Skeletal muscle satellite cell (primary cell): ENCODE measurements at regions not wholly inside any gene's neighbourhood (a gene's known extent, or its start where the extent isn't known, plus 50 kb on each side); places are given as distances from the start of the nearest gene placed in this dataset.

Source experiments
- H3K27me3 ChIP-seq: 2 replicates; pipeline ENCODE4 v1.7.0; 2013; ENCODE audit warnings: low read length; ENCODE audit not compliant: control insufficient read depth, insufficient read depth
- H3K36me3 ChIP-seq: 2 replicates; pipeline ENCODE4 v1.7.0; 2013; ENCODE audit warnings: mild to moderate bottlenecking, control low read depth, low read length; ENCODE audit not compliant: insufficient read depth
- H3K4me1 ChIP-seq: 2 replicates; pipeline ENCODE4 v1.7.0; 2013; ENCODE audit warnings: low read length; ENCODE audit not compliant: control insufficient read depth, insufficient read depth
- H3K4me2 ChIP-seq: 2 replicates; pipeline ENCODE4 v1.7.0; 2013; ENCODE audit warnings: mild to moderate bottlenecking, low read length
- H3K4me3 ChIP-seq: 2 replicates; pipeline ENCODE4 v1.7.0; 2013; ENCODE audit warnings: low read length
- H3K9ac ChIP-seq: 2 replicates; pipeline ENCODE4 v1.7.0; 2013; ENCODE audit warnings: mild to moderate bottlenecking, low read depth, low read length, moderate library complexity
- H3K9me3 ChIP-seq: replicated peaks from 2 replicates; pipeline ENCODE4 v1.7.0; 2013; ENCODE audit warnings: mild to moderate bottlenecking, control low read depth, low read length

DNA sequence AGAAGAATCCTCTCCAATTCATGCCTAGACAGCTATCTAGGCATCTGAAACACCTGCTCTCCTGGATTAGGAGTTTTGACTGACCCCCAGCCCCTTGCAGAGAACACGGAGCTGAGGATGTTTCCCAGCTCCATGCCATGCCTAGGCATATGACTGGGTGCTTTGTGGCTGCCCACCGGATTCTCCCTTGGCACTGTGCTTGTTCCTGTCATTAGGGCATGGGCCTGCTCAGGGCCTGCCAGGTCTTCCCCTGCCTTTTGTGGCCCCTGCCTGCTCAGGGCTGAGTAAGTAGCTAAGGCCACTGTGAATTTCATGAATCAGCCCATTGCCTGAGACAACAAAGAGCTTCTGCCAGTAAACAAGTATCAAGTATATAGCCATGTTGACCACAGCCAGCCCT lies 867.4 kb downstream of the TECRL start:
- Histone ChIP-seq H3K9ac (no peak overlapping the region), H3K4me3 (no peak overlapping the region), H3K27me3 (no peaks in the 10 kb centered on the region), H3K9me3 (no peaks in the 10 kb centered on the region), H3K4me2 (no peak overlapping the region), H3K36me3 (no peaks in the 10 kb centered on the region), H3K4me1 (no peaks in the 10 kb centered on the region)

GRCh38 chr4:63529581-63530337 lies 879.5 kb downstream of the TECRL start:
- no peak overlapping the region for H3K4me2 ChIP-seq

GRCh38 chr4:63528256-63528991 lies 880.8 kb downstream of the TECRL start:
- Histone ChIP-seq H3K4me2 (no peak overlapping the region), H3K9ac (no peak overlapping the region), H3K4me3 (no peak overlapping the region), H3K4me1 (no peaks in the 10 kb centered on the region), H3K36me3 (no peaks in the 10 kb centered on the region), H3K27me3 (no peaks in the 10 kb centered on the region), H3K9me3 (no peaks in the 10 kb centered on the region)

More at GRCh38 chr4:63529581-63530337, 879.5 kb downstream of the TECRL start:
- Histone ChIP-seq H3K4me3 (no peak overlapping the region), H3K36me3 (no peaks in the 10 kb centered on the region), H3K4me1 (no peaks in the 10 kb centered on the region), H3K9me3 (no peaks in the 10 kb centered on the region), H3K27me3 (no peaks in the 10 kb centered on the region), H3K9ac (no peak overlapping the region)

DNA sequence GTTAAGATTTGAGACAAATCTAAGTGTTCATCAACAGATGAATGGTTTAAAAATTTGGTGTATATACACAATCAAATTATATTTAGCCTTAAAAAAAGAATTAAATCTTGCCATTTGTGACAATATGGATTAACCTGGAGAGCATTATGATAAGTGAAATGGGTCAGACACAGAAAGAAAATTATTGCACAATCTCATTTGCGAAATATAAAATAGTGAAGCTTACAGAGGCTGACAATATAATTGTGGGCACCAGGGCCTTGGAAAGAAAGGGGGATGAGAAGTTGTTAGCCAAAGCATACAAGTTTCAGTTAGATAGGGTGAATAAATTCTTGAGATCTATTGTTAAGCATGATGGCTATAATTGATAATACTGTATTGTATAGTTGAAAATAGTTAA lies 883.0 kb downstream of the TECRL start:
- Histone ChIP-seq H3K4me2 (no peak overlapping the region), H3K9ac (no peak overlapping the region), H3K27me3 (no peaks in the 10 kb centered on the region), H3K36me3 (no peaks in the 10 kb centered on the region), H3K4me3 (no peak overlapping the region), H3K9me3 (no peaks in the 10 kb centered on the region), H3K4me1 (no peaks in the 10 kb centered on the region)

DNA sequence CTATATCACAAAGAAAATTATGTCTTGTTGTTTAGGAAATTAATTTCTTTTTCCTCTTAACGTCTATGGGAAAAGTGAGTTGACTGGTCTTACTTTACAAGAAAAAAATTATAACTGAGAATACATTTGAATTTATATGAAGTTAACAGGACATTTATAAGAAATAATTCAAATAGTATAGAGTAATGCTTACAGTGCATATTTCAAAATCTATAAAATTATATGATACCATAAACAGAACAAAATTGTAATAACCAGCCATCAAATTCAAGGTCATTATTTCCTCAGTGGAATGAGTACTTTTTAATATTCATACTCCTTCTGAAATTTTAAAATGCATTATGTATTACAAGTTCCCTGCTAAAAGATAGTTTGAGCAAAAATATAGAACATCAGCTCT lies 884.5 kb downstream of the TECRL start:
- H3K4me1 ChIP-seq: no peaks in the 10 kb centered on the region
- H3K4me2 ChIP-seq: no peak overlapping the region
- H3K9ac ChIP-seq: no peak overlapping the region
- H3K27me3 ChIP-seq: no peaks in the 10 kb centered on the region
- no peaks in the 10 kb centered on the region for H3K9me3 ChIP-seq
- H3K36me3 ChIP-seq: no peaks in the 10 kb centered on the region
- H3K4me3 ChIP-seq: no peak overlapping the region

- H3K36me3 ChIP-seq: no peaks in the 10 kb centered on the region
- no peak overlapping the region for H3K4me2 ChIP-seq
- H3K27me3 ChIP-seq: no peaks in the 10 kb centered on the region
- no peak overlapping the region for H3K9ac ChIP-seq
- no peaks in the 10 kb centered on the region for H3K4me1 ChIP-seq
- H3K4me3 ChIP-seq: no peak overlapping the region
- peaks cover 8% of the 10 kb centered on the region for H3K9me3 ChIP-seq
These were observed 903.4 kb downstream of the TECRL start for GRCh38 chr4:63505714-63506460.

DNA sequence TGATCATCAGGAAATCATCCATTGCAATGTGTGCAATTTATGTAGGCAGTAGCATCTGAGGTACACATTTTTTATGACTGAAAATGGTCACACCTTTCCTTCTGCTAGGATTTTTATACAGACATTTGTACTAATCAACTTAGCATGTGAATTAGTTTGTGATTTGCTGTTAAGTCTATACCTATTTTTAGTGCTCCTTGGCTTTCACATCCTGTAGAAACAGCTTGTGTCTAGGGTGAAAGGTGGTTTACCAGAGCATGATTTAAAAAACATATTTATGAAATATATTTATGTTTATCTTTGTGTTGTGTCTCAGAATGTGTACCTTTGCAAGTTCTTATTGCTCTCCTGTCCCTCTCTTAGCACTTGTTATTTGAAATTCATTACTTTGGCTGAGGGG lies 916.0 kb downstream of the TECRL start:
- Histone ChIP-seq H3K4me2 (no peak overlapping the region), H3K36me3 (no peaks in the 10 kb centered on the region), H3K9ac (no peak overlapping the region), H3K4me3 (no peak overlapping the region), H3K9me3 (peaks cover 18% of the 10 kb centered on the region), H3K4me1 (no peaks in the 10 kb centered on the region), H3K27me3 (no peaks in the 10 kb centered on the region)

DNA sequence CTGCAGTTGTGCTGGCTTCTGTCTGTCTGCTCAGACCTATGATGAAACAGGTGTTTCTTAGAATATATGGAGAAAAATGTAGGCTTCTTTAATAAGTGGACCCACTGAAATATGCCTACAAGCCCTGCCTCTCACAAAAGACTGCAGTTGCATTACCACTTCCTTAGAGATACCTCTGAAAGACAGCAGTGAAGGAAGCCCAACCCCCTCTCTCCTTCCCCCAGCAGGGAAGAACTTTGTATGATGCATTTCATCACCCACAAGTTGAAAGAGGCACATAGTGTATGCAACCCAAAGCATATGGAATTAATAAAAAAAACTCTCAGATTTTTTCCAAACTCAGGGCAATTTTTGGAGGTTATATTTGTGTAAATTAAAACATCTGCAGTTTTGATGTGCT lies 916.7 kb downstream of the TECRL start:
- H3K4me3 ChIP-seq: no peak overlapping the region
- no peak overlapping the region for H3K4me2 ChIP-seq
- H3K27me3 ChIP-seq: no peaks in the 10 kb centered on the region
- no peaks in the 10 kb centered on the region for H3K36me3 ChIP-seq
- H3K4me1 ChIP-seq: no peaks in the 10 kb centered on the region
- H3K9ac ChIP-seq: no peak overlapping the region
- H3K9me3 ChIP-seq: peaks cover 18% of the 10 kb centered on the region

DNA sequence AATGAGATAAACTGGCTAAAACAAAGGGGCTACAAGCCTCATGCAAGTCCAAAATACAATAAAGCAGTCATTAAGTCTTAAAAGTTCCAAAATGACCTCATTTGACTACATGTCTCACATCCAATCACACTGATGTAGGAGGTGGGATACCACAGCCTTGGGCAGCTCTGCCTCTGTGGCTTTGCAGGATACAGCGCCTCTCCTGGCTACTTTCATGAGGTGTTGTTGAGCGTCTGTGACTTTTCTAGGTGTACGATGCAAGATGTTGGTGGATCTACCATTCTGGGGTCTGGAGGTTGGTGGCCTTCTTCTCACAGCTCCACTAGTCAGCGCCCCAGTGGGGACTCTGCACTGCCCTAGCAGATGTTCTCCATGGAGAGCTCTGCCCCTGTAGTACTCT lies 944.9 kb downstream of the TECRL start:
- no peaks in the 10 kb centered on the region for H3K36me3 ChIP-seq
- H3K27me3 ChIP-seq: no peaks in the 10 kb centered on the region
- H3K9ac ChIP-seq: no peak overlapping the region
- no peak overlapping the region for H3K4me2 ChIP-seq
- peaks cover 1% of the 10 kb centered on the region for H3K9me3 ChIP-seq
- H3K4me3 ChIP-seq: no peak overlapping the region
- H3K4me1 ChIP-seq: no peaks in the 10 kb centered on the region

DNA sequence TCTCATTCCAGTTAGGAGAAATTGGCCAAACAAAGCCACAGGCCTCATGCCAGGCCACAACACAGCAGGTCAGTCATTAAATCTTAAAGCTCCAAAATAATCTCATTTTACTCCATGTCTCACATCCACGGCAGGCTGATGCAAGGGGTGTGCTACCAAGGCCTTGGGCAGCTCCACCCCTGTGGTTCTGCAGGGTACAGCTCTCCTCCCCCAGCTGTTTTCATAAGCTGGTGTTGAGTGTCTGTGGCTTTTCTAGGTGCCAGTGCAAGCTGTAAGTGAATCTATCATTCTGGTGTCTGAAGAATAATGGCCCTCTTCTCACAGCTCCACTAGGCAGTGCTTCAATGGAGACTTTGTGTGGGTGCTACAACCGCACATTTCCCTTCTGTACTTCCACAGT lies 949.2 kb downstream of the TECRL start:
- H3K9ac ChIP-seq: no peak overlapping the region
- H3K36me3 ChIP-seq: no peaks in the 10 kb centered on the region
- H3K9me3 ChIP-seq: peaks cover 3% of the 10 kb centered on the region
- no peak overlapping the region for H3K4me3 ChIP-seq
- no peak overlapping the region for H3K4me2 ChIP-seq
- H3K27me3 ChIP-seq: no peaks in the 10 kb centered on the region
- H3K4me1 ChIP-seq: no peaks in the 10 kb centered on the region

GRCh38 chr4:63459329-63459728 lies 949.9 kb downstream of the TECRL start:
- H3K4me1 ChIP-seq: no peaks in the 10 kb centered on the region
- H3K4me3 ChIP-seq: no peak overlapping the region
- no peak overlapping the region for H3K4me2 ChIP-seq
- peaks cover 3% of the 10 kb centered on the region for H3K9me3 ChIP-seq
- H3K27me3 ChIP-seq: no peaks in the 10 kb centered on the region
- H3K9ac ChIP-seq: no peak overlapping the region
- no peaks in the 10 kb centered on the region for H3K36me3 ChIP-seq
